Endothelial cell (in vitro differentiated cells): ENCODE measurements at regions not wholly inside any gene's neighbourhood (a gene's known extent, or its start where the extent isn't known, plus 50 kb on each side); places are given as distances from the start of the nearest gene placed in this dataset.
A peak's percentile ranks its signal among the peaks of the same experiment; 100 is the strongest.
"Not testable (repeated sequence)": the region's sequence is repeated elsewhere in the genome, so short reads cannot be mapped to it uniquely, and the experiment has no call there.

ENCODE experiments used
- DNase-seq: peaks from one replicate; pipeline ENCODE4 v3.0.0; 2021; ENCODE audit warnings: low spot score
- H3K27ac Mint-ChIP-seq: one replicate; pipeline ENCODE4 v1.8.0; 2021; ENCODE audit warnings: mixed read lengths, inconsistent platforms; ENCODE audit not compliant: unreplicated experiment
- H3K27me3 Mint-ChIP-seq: one replicate; pipeline ENCODE4 v1.8.0; 2021; ENCODE audit warnings: mild to moderate bottlenecking, moderate library complexity, mixed read lengths, inconsistent platforms; ENCODE audit not compliant: unreplicated experiment
- H3K36me3 Mint-ChIP-seq: one replicate; pipeline ENCODE4 v1.8.0; 2021; ENCODE audit warnings: mild to moderate bottlenecking, low read depth, mixed read lengths, inconsistent platforms; ENCODE audit not compliant: unreplicated experiment
- H3K4me1 Mint-ChIP-seq: one replicate; pipeline ENCODE4 v1.8.0; 2021; ENCODE audit warnings: mild to moderate bottlenecking, mixed read lengths, inconsistent platforms; ENCODE audit not compliant: unreplicated experiment
- H3K4me3 Mint-ChIP-seq: one replicate; pipeline ENCODE4 v1.8.0; 2021; ENCODE audit warnings: mild to moderate bottlenecking, mixed read lengths, inconsistent platforms; ENCODE audit not compliant: unreplicated experiment
- H3K9me3 Mint-ChIP-seq: one replicate; pipeline ENCODE4 v1.8.0; 2021; ENCODE audit warnings: mixed read lengths, inconsistent platforms; ENCODE audit not compliant: unreplicated experiment

DNA sequence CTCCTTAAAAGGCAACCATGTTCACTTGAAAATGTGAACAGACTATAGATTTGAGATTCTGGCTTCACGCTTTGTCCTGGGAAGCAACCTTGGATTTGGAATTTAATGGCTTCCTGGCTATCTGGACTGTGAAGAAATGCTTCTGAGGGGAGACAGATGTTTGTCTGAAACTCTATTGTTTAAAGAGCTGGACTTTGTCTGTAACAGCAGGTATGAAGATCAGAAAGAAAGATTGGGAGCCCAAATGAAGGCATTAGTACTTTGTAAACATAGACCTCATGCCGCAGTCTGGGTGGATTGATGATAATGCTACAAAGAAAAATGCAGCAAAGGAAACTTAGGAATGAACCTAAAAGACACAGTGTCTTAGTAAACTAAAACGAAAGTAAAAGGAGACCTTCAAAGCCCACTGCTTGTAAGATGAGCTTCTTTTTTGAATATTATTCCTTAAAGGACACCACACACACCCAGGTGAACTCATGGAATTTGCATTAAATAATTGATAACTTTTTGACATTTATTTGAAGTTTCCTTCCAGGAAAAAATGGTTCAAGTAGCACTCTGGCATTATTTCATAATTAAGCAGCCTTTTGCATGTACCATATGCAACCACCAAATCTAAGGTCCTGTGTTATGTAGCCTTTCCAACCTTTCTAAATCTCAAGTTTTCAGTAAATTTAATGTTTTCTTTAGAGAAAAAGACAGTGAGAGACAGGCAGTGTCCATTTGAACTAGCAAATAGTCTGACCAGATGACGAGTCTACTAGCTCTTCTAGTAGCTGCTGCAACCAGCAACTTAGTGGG lies 119.9 kb downstream of the SPDYE17 start:
- Mint-ChIP-seq H3K4me1 (peaks cover 11% of the 10 kb centered on the region), H3K27ac (peak overlapping the region; percentile 82)
- not testable (repeated sequence) for H3K4me3 Mint-ChIP-seq, DNase-seq, H3K9me3 Mint-ChIP-seq, H3K27me3 Mint-ChIP-seq, H3K36me3 Mint-ChIP-seq

DNA sequence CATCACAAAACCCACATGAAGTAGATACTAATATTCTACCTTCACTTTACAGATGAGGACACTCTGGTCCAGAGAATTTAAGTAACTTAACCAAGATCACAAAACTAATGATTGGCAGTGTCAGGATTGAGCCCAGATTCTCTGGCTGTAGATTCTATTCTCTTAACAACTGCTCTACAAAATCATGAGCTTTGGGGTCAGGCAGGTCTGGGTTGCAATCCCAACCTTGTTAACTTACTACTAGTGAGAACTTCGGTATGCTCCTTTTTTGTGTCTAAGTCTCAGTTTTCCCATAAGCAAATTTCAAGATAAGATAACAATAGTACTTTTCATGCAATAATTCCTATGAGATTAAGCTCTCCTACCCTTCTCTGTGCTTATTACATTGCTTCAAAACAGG lies 127.5 kb downstream of the SPDYE17 start:
- H3K4me3 Mint-ChIP-seq, H3K9me3 Mint-ChIP-seq, H3K4me1 Mint-ChIP-seq, H3K27ac Mint-ChIP-seq, H3K27me3 Mint-ChIP-seq, DNase-seq, H3K36me3 Mint-ChIP-seq: not testable (repeated sequence)

GRCh38 chr7:76901944-76902710 lies 130.0 kb downstream of the SPDYE17 start:
- not testable (repeated sequence) for H3K36me3 Mint-ChIP-seq, H3K4me1 Mint-ChIP-seq, H3K27ac Mint-ChIP-seq, H3K9me3 Mint-ChIP-seq, H3K27me3 Mint-ChIP-seq, DNase-seq, H3K4me3 Mint-ChIP-seq

- H3K36me3 Mint-ChIP-seq, H3K9me3 Mint-ChIP-seq, DNase-seq, H3K27ac Mint-ChIP-seq, H3K27me3 Mint-ChIP-seq, H3K4me3 Mint-ChIP-seq, H3K4me1 Mint-ChIP-seq: not testable (repeated sequence)
Observed at GRCh38 chr7:76898807-76899206, 133.4 kb downstream of the SPDYE17 start.

- not testable (repeated sequence) for H3K4me3 Mint-ChIP-seq, H3K4me1 Mint-ChIP-seq, H3K36me3 Mint-ChIP-seq, DNase-seq, H3K27ac Mint-ChIP-seq, H3K27me3 Mint-ChIP-seq, H3K9me3 Mint-ChIP-seq
Observed at GRCh38 chr7:76897007-76897406, 135.2 kb downstream of the SPDYE17 start.

GRCh38 chr7:76895696-76896095 lies 136.5 kb downstream of the SPDYE17 start:
- not testable (repeated sequence) for H3K27me3 Mint-ChIP-seq, H3K36me3 Mint-ChIP-seq, H3K4me1 Mint-ChIP-seq, H3K9me3 Mint-ChIP-seq, H3K4me3 Mint-ChIP-seq, DNase-seq, H3K27ac Mint-ChIP-seq

GRCh38 chr7:76891771-76892170 lies 140.4 kb downstream of the SPDYE17 start:
- not testable (repeated sequence) for DNase-seq, H3K27ac Mint-ChIP-seq, H3K27me3 Mint-ChIP-seq, H3K9me3 Mint-ChIP-seq, H3K4me1 Mint-ChIP-seq, H3K4me3 Mint-ChIP-seq, H3K36me3 Mint-ChIP-seq

DNA sequence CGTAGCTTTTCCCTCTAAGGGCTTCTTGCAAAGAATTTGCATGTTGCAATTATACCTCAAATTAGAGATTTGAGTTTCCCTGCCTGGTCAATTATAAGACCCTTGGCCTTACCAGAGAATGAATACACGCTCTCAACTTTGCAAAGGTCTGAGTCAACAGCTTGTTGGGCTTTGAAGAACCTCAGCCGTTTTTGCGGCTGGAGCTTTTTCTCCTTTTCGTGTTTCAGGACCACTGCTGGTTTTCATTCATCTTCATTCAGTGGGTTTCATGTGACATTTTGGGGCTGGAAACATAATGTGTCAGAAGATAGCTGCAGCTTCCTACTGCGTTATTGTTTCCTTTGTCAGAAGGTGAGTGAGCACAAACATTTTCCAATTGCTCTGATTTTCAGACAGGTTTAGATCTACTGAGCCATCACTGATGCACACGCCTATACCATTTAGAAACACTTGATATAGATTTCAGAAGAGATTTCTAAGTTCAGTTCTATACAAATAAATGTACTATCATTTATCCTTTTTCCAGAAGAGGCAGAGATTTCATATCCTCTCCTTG lies 152.3 kb downstream of the SPDYE17 start:
- H3K27me3 Mint-ChIP-seq, DNase-seq, H3K27ac Mint-ChIP-seq, H3K9me3 Mint-ChIP-seq, H3K4me3 Mint-ChIP-seq, H3K36me3 Mint-ChIP-seq, H3K4me1 Mint-ChIP-seq: not testable (repeated sequence)

GRCh38 chr7:76875760-76876159 lies 156.4 kb downstream of the SPDYE17 start:
- H3K27ac Mint-ChIP-seq, H3K9me3 Mint-ChIP-seq, H3K36me3 Mint-ChIP-seq, DNase-seq, H3K4me1 Mint-ChIP-seq, H3K27me3 Mint-ChIP-seq, H3K4me3 Mint-ChIP-seq: not testable (repeated sequence)

GRCh38 chr7:76870504-76870808 lies 161.7 kb downstream of the SPDYE17 start:
- H3K9me3 Mint-ChIP-seq, H3K4me3 Mint-ChIP-seq, H3K36me3 Mint-ChIP-seq, DNase-seq, H3K27ac Mint-ChIP-seq, H3K27me3 Mint-ChIP-seq, H3K4me1 Mint-ChIP-seq: not testable (repeated sequence)

DNA sequence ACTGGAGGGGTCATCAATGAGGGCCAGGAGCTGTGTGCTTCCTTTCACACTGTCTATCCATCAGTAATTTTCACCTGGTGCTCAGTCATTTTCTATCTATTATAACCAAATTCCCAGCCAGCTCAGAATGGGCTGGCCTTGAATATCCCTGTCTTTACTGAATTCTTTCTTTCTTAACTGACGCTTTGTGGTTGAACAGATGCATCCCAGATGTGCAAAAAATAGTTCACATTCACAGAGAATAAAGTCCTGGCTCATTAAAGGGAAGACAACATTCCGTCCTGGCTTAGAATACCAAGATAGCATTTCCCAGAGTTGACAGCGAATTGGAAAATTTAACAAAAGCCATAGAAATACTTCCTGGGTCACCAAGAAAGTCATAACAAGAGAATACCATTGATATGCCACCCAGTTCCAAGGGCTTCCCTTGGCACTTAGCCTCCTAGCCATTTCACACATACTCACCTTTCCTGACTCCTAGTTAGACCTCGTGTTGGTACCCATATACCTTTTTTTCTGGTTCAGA lies 164.7 kb downstream of the SPDYE17 start:
- H3K9me3 Mint-ChIP-seq, H3K4me3 Mint-ChIP-seq, H3K36me3 Mint-ChIP-seq, H3K27me3 Mint-ChIP-seq, H3K27ac Mint-ChIP-seq, DNase-seq, H3K4me1 Mint-ChIP-seq: not testable (repeated sequence)
